GM12864 (cell line): ENCODE measurements at regions not wholly inside any gene's neighbourhood (a gene's known extent, or its start where the extent isn't known, plus 50 kb on each side); places are given as distances from the start of the nearest gene placed in this dataset.

Source experiments
- DNase-seq: peaks from one replicate; pipeline ENCODE4 v3.0.0-alpha.2; 2011; ENCODE audit warnings: low read depth
- H3K4me3 ChIP-seq: 2 replicates; pipeline ENCODE4 v1.5.1; 2011; ENCODE audit warnings: mild to moderate bottlenecking, low read depth, low read length, control low read depth
- CTCF ChIP-seq: IDR thresholded peaks from 2 replicates; pipeline ENCODE4 v1.5.1; 2011; ENCODE audit warnings: low read depth, mild to moderate bottlenecking, moderate library complexity, low read length, control low read depth, inconsistent platforms; ENCODE audit errors: missing control alignments

GRCh38 chr3:191963182-191963581 lies 502.2 kb downstream of the PYDC2 start:
- TF ChIP-seq CTCF = no peak
- H3K4me3 ChIP-seq = no peak overlapping the region
- DNase-seq = no peak

DNA sequence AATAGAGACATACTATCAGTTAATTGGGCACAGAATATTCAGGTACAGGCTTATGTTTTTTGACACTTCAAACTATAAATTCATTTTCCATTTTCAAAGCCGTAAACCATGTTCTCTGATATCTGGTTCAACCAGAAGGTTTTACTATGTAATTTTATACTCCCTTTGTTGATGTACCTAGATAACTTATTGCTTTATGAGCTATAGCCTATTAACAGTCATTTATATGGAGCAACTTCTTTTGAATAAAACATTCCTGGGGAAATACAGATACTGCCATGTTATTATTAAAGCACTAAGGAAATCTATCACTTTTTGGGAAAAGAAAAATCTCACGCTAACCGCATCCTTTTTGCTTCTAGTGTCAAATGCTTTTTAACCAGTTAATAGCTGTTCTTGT lies 505.6 kb downstream of the PYDC2 start:
- H3K4me3 ChIP-seq = no peak overlapping the region
- no peak for DNase-seq
- no peak for TF ChIP-seq CTCF

DNA sequence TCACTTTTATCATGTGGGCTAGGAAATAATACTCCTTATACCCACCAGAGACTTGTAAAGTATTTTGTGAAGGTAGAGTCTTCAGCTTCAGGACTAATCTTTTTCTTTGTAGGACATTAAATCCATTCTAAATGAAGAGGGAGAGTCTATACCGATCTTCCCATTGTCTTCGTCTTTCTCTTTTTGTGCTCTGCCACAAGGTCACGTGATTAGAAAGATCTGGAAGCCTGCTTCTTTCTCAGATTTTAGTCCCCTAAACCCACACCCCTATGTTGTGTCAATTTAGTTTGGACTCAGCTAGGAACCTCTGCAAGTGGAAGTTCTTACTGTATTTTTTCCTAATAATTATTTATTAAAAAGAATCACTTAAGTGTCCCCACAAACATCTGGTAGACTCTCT lies 507.3 kb downstream of the PYDC2 start:
- TF ChIP-seq CTCF = no peak
- no peak for DNase-seq
- H3K4me3 ChIP-seq = no peak overlapping the region

- TF ChIP-seq CTCF = no peak
These were observed 511.9 kb downstream of the PYDC2 start for GRCh38 chr3:191972714-191973398.

GRCh38 chr3:191973820-191974219 lies 512.9 kb downstream of the PYDC2 start:
- DNase-seq = no peak
- H3K4me3 ChIP-seq = no peak overlapping the region
- no peak for TF ChIP-seq CTCF

More at GRCh38 chr3:191972714-191973398, 511.9 kb downstream of the PYDC2 start:
- H3K4me3 ChIP-seq = no peak overlapping the region
- no peak for DNase-seq

DNA sequence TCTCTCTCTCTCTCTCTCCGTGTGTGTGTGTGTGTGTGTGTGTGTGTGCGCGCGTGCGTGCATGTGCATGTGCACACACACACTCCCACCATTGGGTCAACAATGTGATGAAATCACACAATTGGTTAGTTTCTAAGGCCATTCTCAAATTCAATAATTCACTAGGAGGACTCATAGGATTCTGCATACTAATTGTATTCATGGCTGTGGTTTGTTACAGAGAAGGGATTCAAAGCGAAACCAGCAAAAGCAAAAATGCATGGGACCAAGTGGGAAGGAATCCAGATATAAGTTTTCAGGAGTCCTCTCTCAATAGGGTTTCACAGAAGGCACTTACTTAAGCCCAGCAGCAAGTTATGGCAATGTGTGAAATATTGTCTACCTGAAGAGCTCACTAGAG lies 515.0 kb downstream of the PYDC2 start:
- DNase-seq = no peak
- H3K4me3 ChIP-seq = no peak overlapping the region
- no peak for TF ChIP-seq CTCF

DNA sequence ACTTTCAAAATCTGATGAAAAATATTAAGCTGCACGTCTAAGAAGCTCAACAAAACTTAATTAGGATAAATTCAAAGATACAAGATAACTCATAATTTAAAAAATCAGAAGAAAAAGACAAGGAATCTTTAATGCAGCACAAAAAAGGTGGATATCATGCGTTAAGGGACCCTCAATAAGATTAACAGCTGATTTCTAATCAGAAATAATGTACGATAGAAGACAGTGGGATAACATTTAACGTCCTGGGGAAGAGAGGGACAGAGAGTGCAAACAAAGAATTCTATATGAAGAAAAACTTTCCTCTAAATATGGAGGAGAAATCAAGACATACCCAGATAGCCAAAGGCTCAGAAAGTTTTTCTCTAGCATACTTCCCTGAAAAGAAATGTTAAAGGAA lies 519.5 kb downstream of the PYDC2 start:
- no peak for DNase-seq
- no peak for TF ChIP-seq CTCF

More for the DNA sequence above, 519.5 kb downstream of the PYDC2 start:
- no peak overlapping the region for H3K4me3 ChIP-seq
